Activated CD4-positive, alpha-beta T cell treated with anti-CD3 and anti-CD28 coated beads, Interleukin-2, amount 10 ng/mL, durations not matched to agents 7 days and 5 days (primary cell): ENCODE measurements at regions not wholly inside any gene's neighbourhood (a gene's known extent, or its start where the extent isn't known, plus 50 kb on each side); places are given as distances from the start of the nearest gene placed in this dataset.
"Not testable (repeated sequence)": the region's sequence is repeated elsewhere in the genome, so short reads cannot be mapped to it uniquely, and the experiment has no call there.

Experiments
- CTCF ChIA-PET: fragments of 350-600 bp; sonication (Branson Sonifier 250); formaldehyde crosslinking; loops from one replicate; lab custom pipeline; 2021; ENCODE audit warnings: antibody characterized with exemption; lab: Charles Lee
- POLR2A ChIA-PET: fragments of 350-600 bp; sonication (Branson Sonifier 250); formaldehyde crosslinking; loops from one replicate; lab custom pipeline; 2021; ENCODE audit warnings: antibody characterized with exemption; lab: Charles Lee
- DNase-seq: peaks from one replicate; pipeline ENCODE4 v3.0.0-alpha.2; 2020
- H3K27ac Mint-ChIP-seq: one replicate; pipeline ENCODE4 v1.8.0; 2021; ENCODE audit warnings: mild to moderate bottlenecking, moderate library complexity, mixed read lengths
- H3K27me3 Mint-ChIP-seq: one replicate; pipeline ENCODE4 v1.8.0; 2021; ENCODE audit warnings: mixed read lengths
- H3K36me3 Mint-ChIP-seq: one replicate; pipeline ENCODE4 v1.8.0; 2021; ENCODE audit warnings: low read depth, mixed read lengths
- H3K4me1 Mint-ChIP-seq: one replicate; pipeline ENCODE4 v1.8.0; 2021; ENCODE audit warnings: mixed read lengths
- H3K4me3 Mint-ChIP-seq: one replicate; pipeline ENCODE4 v1.8.0; 2021; ENCODE audit warnings: mild to moderate bottlenecking, moderate library complexity, mixed read lengths
- H3K9me3 Mint-ChIP-seq: one replicate; pipeline ENCODE4 v1.8.0; 2021; ENCODE audit warnings: mixed read lengths

DNA sequence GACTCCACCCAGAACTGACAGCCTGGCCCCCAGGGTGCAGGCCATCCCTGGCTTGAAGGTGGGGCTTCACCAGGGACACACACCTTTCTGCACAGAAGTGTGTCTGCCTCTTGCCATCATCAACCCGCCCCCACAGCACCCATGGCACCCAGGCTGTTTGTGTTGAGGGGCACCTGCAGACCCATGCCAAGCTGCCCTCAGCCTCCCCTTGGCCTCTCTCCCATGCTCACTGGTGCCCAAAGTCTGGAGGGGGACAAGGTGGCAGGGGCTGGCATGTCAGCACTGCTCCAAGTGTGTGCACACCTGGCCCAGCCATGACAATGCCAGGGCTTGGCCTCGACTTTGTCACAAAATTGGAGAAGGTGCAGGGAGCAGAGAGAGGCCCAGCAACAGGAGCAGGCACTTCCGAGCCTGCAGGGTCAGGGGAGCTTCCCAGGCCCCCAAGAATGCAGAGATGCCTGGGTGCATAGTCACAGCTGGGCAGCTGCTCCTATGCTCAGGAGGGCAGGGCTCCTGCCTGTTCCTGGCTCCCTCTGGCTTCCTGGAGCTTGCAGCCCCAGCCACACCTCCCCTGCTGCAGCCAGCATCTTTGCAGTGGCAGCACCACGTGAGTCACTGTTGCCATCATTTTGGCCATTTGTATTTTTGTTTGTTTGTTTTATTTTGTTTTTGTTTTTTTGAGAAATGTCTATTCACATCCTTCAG is 280.6 kb upstream of the UBE2E3 start:
- no peaks in the 10 kb centered on the region for H3K4me1 Mint-ChIP-seq
- no peaks in the 10 kb centered on the region for H3K36me3 Mint-ChIP-seq
- H3K27ac Mint-ChIP-seq = no peak overlapping the region
- no peak overlapping the region for H3K4me3 Mint-ChIP-seq
- POLR2A ChIA-PET = no interaction called here
- H3K27me3 Mint-ChIP-seq = no peaks in the 10 kb centered on the region
- no peaks in the 10 kb centered on the region for H3K9me3 Mint-ChIP-seq
- CTCF ChIA-PET = no interaction called here
- no peak for DNase-seq

- Mint-ChIP-seq H3K4me3 (no peak overlapping the region), H3K4me1 (no peaks in the 10 kb centered on the region), H3K27ac (no peak overlapping the region), H3K36me3 (no peaks in the 10 kb centered on the region), H3K27me3 (no peaks in the 10 kb centered on the region), H3K9me3 (no peaks in the 10 kb centered on the region)
- CTCF ChIA-PET = no interaction called here
- POLR2A ChIA-PET = no interaction called here
- DNase-seq = no peak
Measured at GRCh38 chr2:180698668-180699067, 281.7 kb upstream of the UBE2E3 start.

- no peak for DNase-seq
- ChIA-PET POLR2A (no interaction called here), CTCF (no interaction called here)
- no peaks in the 10 kb centered on the region for H3K9me3 Mint-ChIP-seq
- no peaks in the 10 kb centered on the region for H3K27me3 Mint-ChIP-seq
- no peak overlapping the region for H3K27ac Mint-ChIP-seq
- no peaks in the 10 kb centered on the region for H3K36me3 Mint-ChIP-seq
- H3K4me3 Mint-ChIP-seq = no peak overlapping the region
- H3K4me1 Mint-ChIP-seq = no peaks in the 10 kb centered on the region
Measured at GRCh38 chr2:180695586-180696401, 284.6 kb upstream of the UBE2E3 start.

GRCh38 chr2:180694445-180695421 is 285.7 kb upstream of the UBE2E3 start:
- Mint-ChIP-seq H3K36me3 (no peaks in the 10 kb centered on the region), H3K9me3 (no peaks in the 10 kb centered on the region), H3K4me1 (no peaks in the 10 kb centered on the region), H3K27ac (no peak overlapping the region), H3K4me3 (no peak overlapping the region), H3K27me3 (no peaks in the 10 kb centered on the region)
- ChIA-PET POLR2A (no interaction called here), CTCF (no interaction called here)
- no peak for DNase-seq

DNA sequence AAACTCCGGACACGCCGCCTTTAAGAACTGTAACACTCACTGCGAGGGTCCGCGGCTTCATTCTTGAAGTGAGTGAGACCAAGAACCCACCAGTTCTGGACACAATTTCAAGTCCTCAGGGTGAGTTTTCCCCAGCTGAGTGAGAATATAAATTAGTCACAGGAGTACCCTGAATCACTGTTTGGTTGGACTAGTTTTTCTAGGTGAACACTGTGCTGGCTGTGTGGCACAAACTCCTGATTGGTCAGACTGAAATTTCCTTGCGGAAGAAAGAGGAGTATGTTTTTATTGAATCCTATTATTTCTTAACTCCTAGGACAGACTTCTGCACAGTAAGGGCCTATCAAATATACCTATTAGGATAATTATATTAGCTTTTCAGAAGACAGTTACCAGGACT is 288.1 kb upstream of the UBE2E3 start:
- ChIA-PET POLR2A (no interaction called here), CTCF (interaction anchor here (0.6 to 1.4 kb wide), 2 partner anchors 16 to 20 kb away, joined by 3 read pairs; no protein-coding TSS in a partner anchor)
- Mint-ChIP-seq H3K27me3 (peaks cover 3% of the 10 kb centered on the region), H3K27ac (no peak overlapping the region), H3K36me3 (no peaks in the 10 kb centered on the region), H3K4me3 (no peak overlapping the region), H3K4me1 (no peaks in the 10 kb centered on the region), H3K9me3 (no peaks in the 10 kb centered on the region)
- DNase-seq = no peak

GRCh38 chr2:180691855-180692223 is 288.6 kb upstream of the UBE2E3 start:
- not testable (repeated sequence) for H3K4me3 Mint-ChIP-seq

GRCh38 chr2:180691186-180691854 is 289.1 kb upstream of the UBE2E3 start:
- H3K9me3 Mint-ChIP-seq, H3K4me3 Mint-ChIP-seq, H3K27ac Mint-ChIP-seq, H3K4me1 Mint-ChIP-seq, POLR2A ChIA-PET, H3K27me3 Mint-ChIP-seq, DNase-seq, H3K36me3 Mint-ChIP-seq: not testable (repeated sequence)
- CTCF ChIA-PET = interaction anchor here (1.4 kb wide), 1 partner anchor 15 kb away, joined by 3 read pairs; no protein-coding TSS in a partner anchor

More at GRCh38 chr2:180691855-180692223, 288.6 kb upstream of the UBE2E3 start:
- H3K36me3 Mint-ChIP-seq, DNase-seq, H3K9me3 Mint-ChIP-seq, H3K4me1 Mint-ChIP-seq, POLR2A ChIA-PET, H3K27me3 Mint-ChIP-seq, H3K27ac Mint-ChIP-seq: not testable (repeated sequence)
- CTCF ChIA-PET = interaction anchor here (1.4 kb wide), 1 partner anchor 15 kb away, joined by 3 read pairs; no protein-coding TSS in a partner anchor

DNA sequence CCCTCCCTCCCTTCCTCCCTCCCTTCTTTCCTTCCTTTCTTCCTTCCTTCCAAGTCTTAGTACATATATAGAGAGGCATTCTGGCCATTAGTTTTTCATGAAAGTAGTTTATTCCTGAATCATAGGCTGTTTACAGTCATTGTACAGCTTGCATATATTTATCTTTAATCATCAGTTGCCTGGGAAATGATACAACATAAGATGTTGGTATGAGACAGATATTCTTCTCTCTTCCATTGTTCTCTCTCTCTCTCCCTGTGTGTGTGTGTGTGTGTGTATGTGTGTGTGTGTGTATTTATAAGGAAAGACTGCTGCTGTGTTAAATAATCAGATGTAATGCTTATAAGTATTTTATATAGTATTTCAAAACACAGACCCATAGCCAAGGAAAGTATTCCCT is 289.8 kb upstream of the UBE2E3 start:
- Mint-ChIP-seq H3K9me3 (no peaks in the 10 kb centered on the region), H3K27ac (no peak overlapping the region), H3K27me3 (peaks cover 4% of the 10 kb centered on the region), H3K36me3 (no peaks in the 10 kb centered on the region), H3K4me1 (no peaks in the 10 kb centered on the region), H3K4me3 (no peak overlapping the region)
- CTCF ChIA-PET = no interaction called here
- POLR2A ChIA-PET = no interaction called here
- DNase-seq = no peak

DNA sequence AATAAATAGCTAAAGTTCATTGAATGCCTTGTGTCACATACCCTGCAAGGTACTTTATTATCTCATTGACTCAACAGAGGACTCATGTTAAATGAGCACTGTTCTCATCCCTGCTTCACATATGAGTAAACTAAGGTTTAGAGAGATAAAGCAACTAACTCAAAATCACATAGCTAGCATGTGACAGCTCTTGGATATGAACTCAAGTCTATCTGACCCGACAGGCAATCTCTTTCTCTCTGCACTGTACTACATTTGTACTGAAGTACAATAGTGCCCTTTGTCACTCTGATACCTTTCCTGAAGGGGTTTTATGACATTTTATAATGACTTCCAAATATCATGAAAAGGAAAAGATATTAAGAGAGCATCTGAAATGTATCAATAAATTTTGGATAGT is 297.5 kb upstream of the UBE2E3 start:
- POLR2A ChIA-PET = no interaction called here

DNA sequence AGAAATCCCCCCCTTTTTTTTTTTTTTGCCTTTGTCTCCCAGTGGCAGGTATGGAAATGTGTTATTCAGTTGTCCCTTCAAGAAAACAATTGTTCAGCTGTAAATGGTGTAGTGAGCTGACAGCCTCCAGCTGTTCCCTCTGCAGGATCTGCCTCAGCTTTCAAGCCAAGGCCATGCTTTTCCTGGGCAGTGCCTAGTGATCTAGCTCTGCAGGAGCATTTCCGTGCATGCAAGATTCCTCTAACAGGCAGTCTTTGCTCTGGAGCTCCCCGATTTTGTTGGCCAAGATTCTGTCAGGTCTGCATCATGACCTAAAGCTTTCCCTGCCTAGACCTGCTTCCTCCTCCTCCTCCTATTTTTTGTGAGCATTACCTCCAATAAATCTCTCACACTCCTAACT is 300.7 kb upstream of the UBE2E3 start:
- POLR2A ChIA-PET = interaction anchor here (0.7 kb wide), 1 partner anchor 1716 kb away, joined by 6 read pairs; no protein-coding TSS in a partner anchor
- H3K27me3 Mint-ChIP-seq = peaks cover 13% of the 10 kb centered on the region
- no peak overlapping the region for H3K4me3 Mint-ChIP-seq
- no peak for DNase-seq
- H3K9me3 Mint-ChIP-seq = no peaks in the 10 kb centered on the region
- H3K36me3 Mint-ChIP-seq = no peaks in the 10 kb centered on the region
- no peaks in the 10 kb centered on the region for H3K4me1 Mint-ChIP-seq
- H3K27ac Mint-ChIP-seq = no peak overlapping the region
- CTCF ChIA-PET = interaction anchor here (0.6 kb wide), 1 partner anchor 619 kb away, joined by 3 read pairs; no protein-coding TSS in a partner anchor

More for the DNA sequence above, 297.5 kb upstream of the UBE2E3 start:
- Mint-ChIP-seq H3K36me3 (no peaks in the 10 kb centered on the region), H3K9me3 (no peaks in the 10 kb centered on the region), H3K4me1 (no peaks in the 10 kb centered on the region), H3K27me3 (peaks cover 17% of the 10 kb centered on the region), H3K27ac (no peak overlapping the region), H3K4me3 (no peak overlapping the region)
- CTCF ChIA-PET = no interaction called here
- no peak for DNase-seq

DNA sequence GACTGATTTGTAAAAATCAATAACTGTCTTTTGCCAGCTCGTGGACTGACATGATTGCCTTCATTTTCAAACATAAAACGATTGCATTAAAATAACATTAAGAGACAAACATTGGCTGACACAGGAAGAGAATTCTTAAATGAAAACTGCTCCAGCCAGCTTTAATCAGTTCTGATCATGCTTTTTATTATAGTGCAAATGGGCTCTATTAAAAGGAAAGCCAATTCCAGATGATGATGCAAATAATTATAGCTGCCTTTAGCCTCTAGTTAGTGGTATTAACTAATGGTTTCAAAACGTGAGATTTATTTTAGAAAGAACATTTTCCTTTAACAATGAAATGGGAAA is 301.8 kb upstream of the UBE2E3 start:
- CTCF ChIA-PET = no interaction called here

GRCh38 chr2:180677930-180678624 is 302.3 kb upstream of the UBE2E3 start:
- H3K27me3 Mint-ChIP-seq = peaks cover 14% of the 10 kb centered on the region

More for the DNA sequence above, 301.8 kb upstream of the UBE2E3 start:
- no peaks in the 10 kb centered on the region for H3K9me3 Mint-ChIP-seq
- POLR2A ChIA-PET = no interaction called here
- no peaks in the 10 kb centered on the region for H3K4me1 Mint-ChIP-seq
- DNase-seq = no peak
- H3K27ac Mint-ChIP-seq = no peak overlapping the region
- no peaks in the 10 kb centered on the region for H3K36me3 Mint-ChIP-seq
- no peak overlapping the region for H3K4me3 Mint-ChIP-seq
- peaks cover 15% of the 10 kb centered on the region for H3K27me3 Mint-ChIP-seq

More at GRCh38 chr2:180677930-180678624, 302.3 kb upstream of the UBE2E3 start:
- Mint-ChIP-seq H3K4me1 (no peaks in the 10 kb centered on the region), H3K36me3 (no peaks in the 10 kb centered on the region), H3K4me3 (no peak overlapping the region), H3K27ac (no peak overlapping the region), H3K9me3 (no peaks in the 10 kb centered on the region)
- no peak for DNase-seq
- CTCF ChIA-PET = no interaction called here
- POLR2A ChIA-PET = no interaction called here
